MM.1S (cell line): ENCODE measurements at regions not wholly inside any gene's neighbourhood (a gene's known extent, or its start where the extent isn't known, plus 50 kb on each side); places are given as distances from the start of the nearest gene placed in this dataset.

Source experiments
- EZH2 ChIP-seq: fragments of 300-600 bp; sonication (generic); optimal IDR thresholded peaks from 2 replicates; pipeline ENCODE3; 2017; ENCODE audit warnings: low read depth, mild to moderate bottlenecking, antibody characterized with exemption, low read length, mixed read lengths
- TF ChIP-seq, protein P1 (sequence below): fragments of 300-600 bp; sonication (generic); IDR thresholded peaks from 2 replicates; pipeline ENCODE4 v1.5.1; 2016; ENCODE audit warnings: antibody characterized with exemption, low read length, mixed read lengths

DNA sequence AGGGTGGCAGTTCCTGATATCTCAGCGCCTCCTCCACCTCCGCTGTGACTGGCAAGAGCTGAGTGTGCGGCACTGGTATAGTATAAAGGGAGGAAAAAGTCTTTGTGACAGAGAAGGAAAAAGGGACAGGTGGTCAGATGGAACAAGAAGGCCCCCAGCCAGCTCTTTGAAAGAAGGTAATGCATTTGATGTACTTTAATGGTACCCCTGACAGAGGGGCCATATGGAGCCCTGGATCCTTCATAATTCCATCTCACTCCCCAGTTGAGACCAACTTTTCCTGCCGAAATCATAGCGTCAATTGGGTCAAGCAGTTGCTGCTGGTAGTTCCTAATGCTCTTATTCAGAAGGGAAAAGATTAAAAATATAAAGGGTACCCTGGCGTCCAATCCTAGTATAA lies 198.2 kb downstream of the ZNF326 start:
- TF ChIP-seq, protein P1, sequence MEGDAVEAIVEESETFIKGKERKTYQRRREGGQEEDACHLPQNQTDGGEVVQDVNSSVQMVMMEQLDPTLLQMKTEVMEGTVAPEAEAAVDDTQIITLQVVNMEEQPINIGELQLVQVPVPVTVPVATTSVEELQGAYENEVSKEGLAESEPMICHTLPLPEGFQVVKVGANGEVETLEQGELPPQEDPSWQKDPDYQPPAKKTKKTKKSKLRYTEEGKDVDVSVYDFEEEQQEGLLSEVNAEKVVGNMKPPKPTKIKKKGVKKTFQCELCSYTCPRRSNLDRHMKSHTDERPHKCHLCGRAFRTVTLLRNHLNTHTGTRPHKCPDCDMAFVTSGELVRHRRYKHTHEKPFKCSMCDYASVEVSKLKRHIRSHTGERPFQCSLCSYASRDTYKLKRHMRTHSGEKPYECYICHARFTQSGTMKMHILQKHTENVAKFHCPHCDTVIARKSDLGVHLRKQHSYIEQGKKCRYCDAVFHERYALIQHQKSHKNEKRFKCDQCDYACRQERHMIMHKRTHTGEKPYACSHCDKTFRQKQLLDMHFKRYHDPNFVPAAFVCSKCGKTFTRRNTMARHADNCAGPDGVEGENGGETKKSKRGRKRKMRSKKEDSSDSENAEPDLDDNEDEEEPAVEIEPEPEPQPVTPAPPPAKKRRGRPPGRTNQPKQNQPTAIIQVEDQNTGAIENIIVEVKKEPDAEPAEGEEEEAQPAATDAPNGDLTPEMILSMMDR = no peak
- no peak for TF ChIP-seq EZH2
